ENCODE measurements at regions not wholly inside any gene's neighbourhood (a gene's known extent, or its start where the extent isn't known, plus 50 kb on each side); places are given as distances from the start of the nearest gene placed in this dataset.

GRCh38 chr7:50837965-50838364 lies 55.3 kb upstream of the GRB10 start:
- POLR2A ChIA-PET: interaction anchor here (0.5 kb wide), 1 partner anchor 94 kb away, joined by 3 read pairs; no protein-coding TSS in a partner anchor

GRCh38 chr7:50836646-50837045 lies 54.0 kb upstream of the GRB10 start:
- DNase-seq (ENCODE audit: low read depth, low spot score): no peak
- CTCF ChIA-PET: no interaction called here
- POLR2A ChIA-PET: interaction anchor here (1.0 kb wide), 1 partner anchor 42 kb away, joined by 3 read pairs; no protein-coding TSS in a partner anchor
- no peak overlapping the region for H3K4me3 ChIP-seq (ENCODE audit: low read depth, low read length)
- TF ChIP-seq CTCF (IDR thresholded peaks at IDR 0.05; ENCODE audit: insufficient read depth, low read length, missing control alignments): no peak

More at GRCh38 chr7:50837965-50838364, 55.3 kb upstream of the GRB10 start:
- H3K4me3 ChIP-seq (ENCODE audit: low read depth, low read length): no peak overlapping the region
- TF ChIP-seq CTCF (IDR thresholded peaks at IDR 0.05; ENCODE audit: insufficient read depth, low read length, missing control alignments): no peak
- CTCF ChIA-PET: interaction anchor here (0.8 to 1.5 kb wide), 3 partner anchors 9 to 230 kb away, joined by 3 to 4 read pairs (median 3); no protein-coding TSS in a partner anchor
- DNase-seq (ENCODE audit: low read depth, low spot score): peak; percentile 66

- TF ChIP-seq CTCF (IDR thresholded peaks at IDR 0.05; ENCODE audit: insufficient read depth, low read length, missing control alignments): no peak
- no peak overlapping the region for H3K4me3 ChIP-seq (ENCODE audit: low read depth, low read length)
- DNase-seq (ENCODE audit: low read depth, low spot score): no peak
- POLR2A ChIA-PET: no interaction called here
- CTCF ChIA-PET: no interaction called here
Measured at GRCh38 chr7:50835156-50835555, 52.5 kb upstream of the GRB10 start.

GRCh38 chr7:50834679-50835078 lies 52.0 kb upstream of the GRB10 start:
- CTCF ChIA-PET: no interaction called here
- POLR2A ChIA-PET: no interaction called here
- no peak overlapping the region for H3K4me3 ChIP-seq (ENCODE audit: low read depth, low read length)
- no peak for DNase-seq (ENCODE audit: low read depth, low spot score)
- TF ChIP-seq CTCF (IDR thresholded peaks at IDR 0.05; ENCODE audit: insufficient read depth, low read length, missing control alignments): no peak

GRCh38 chr7:50834031-50834535 lies 51.4 kb upstream of the GRB10 start:
- H3K4me3 ChIP-seq (ENCODE audit: low read depth, low read length): no peak overlapping the region
- no peak for TF ChIP-seq CTCF (IDR thresholded peaks at IDR 0.05; ENCODE audit: insufficient read depth, low read length, missing control alignments)
- ChIA-PET CTCF (no interaction called here), POLR2A (no interaction called here)
- DNase-seq (ENCODE audit: low read depth, low spot score): no peak

GRCh38 chr7:50832744-50833143 lies 50.0 kb upstream of the GRB10 start:
- no peak for TF ChIP-seq CTCF (IDR thresholded peaks at IDR 0.05; ENCODE audit: insufficient read depth, low read length, missing control alignments)
- no peak for DNase-seq (ENCODE audit: low read depth, low spot score)
- H3K4me3 ChIP-seq (ENCODE audit: low read depth, low read length): no peak overlapping the region
- POLR2A ChIA-PET: no interaction called here
- CTCF ChIA-PET: no interaction called here
